RWPE2 (cell line): ENCODE measurements at regions not wholly inside any gene's neighbourhood (a gene's known extent, or its start where the extent isn't known, plus 50 kb on each side); places are given as distances from the start of the nearest gene placed in this dataset.

ENCODE experiments used
- ATAC-seq: fragments of 200-7000 bp; cut with Tn5 transposase; 3 replicates; pipeline ENCODE4 v1.9.1; 2021; ENCODE audit warnings: low read depth
- DNase-seq: peaks from one replicate; pipeline ENCODE4 v3.0.0-alpha.2; 2020; ENCODE audit warnings: low spot score
- H3K27ac ChIP-seq: fragments of 450-650 bp; 2 replicates; pipeline ENCODE4 v1.5.1; 2017; ENCODE audit warnings: mild to moderate bottlenecking; ENCODE audit not compliant: poor library complexity, severe bottlenecking
- H3K27me3 ChIP-seq: fragments of 250-450 bp; sonication (Bioruptor Pico); 2 replicates; pipeline ENCODE4 v1.5.1; 2021; ENCODE audit warnings: mild to moderate bottlenecking, moderate library complexity; ENCODE audit not compliant: insufficient read depth, poor library complexity, severe bottlenecking
- H3K36me3 ChIP-seq: fragments of 250-450 bp; sonication (Bioruptor Pico); 2 replicates; pipeline ENCODE4 v1.5.1; 2020; ENCODE audit warnings: low read depth, mild to moderate bottlenecking, moderate library complexity
- H3K4me1 ChIP-seq: fragments of 250-450 bp; sonication (Bioruptor Pico); 2 replicates; pipeline ENCODE4 v1.5.1; 2021; ENCODE audit warnings: mild to moderate bottlenecking, moderate library complexity; ENCODE audit not compliant: insufficient read depth, poor library complexity, severe bottlenecking
- H3K4me3 ChIP-seq: fragments of 250-450 bp; sonication (Bioruptor Pico); 2 replicates; pipeline ENCODE4 v1.5.1; 2021; ENCODE audit warnings: mild to moderate bottlenecking, moderate library complexity; ENCODE audit not compliant: severe bottlenecking
- H3K9me3 ChIP-seq: fragments of 250-450 bp; sonication (Bioruptor Pico); 2 replicates; pipeline ENCODE4 v1.5.1; 2021; ENCODE audit warnings: mild to moderate bottlenecking, moderate library complexity; ENCODE audit not compliant: severe bottlenecking
- CTCF ChIP-seq: fragments of 450-650 bp; IDR thresholded peaks from one replicate; pipeline ENCODE4 v1.5.1; 2017; ENCODE audit warnings: mild to moderate bottlenecking, moderate library complexity; ENCODE audit not compliant: poor library complexity, severe bottlenecking

- ATAC-seq (peak; percentile 99), DNase-seq (no peak)
- Histone ChIP-seq H3K27ac (no peak overlapping the region), H3K4me1 (no peaks in the 10 kb centered on the region), H3K4me3 (no peak overlapping the region), H3K27me3 (no peaks in the 10 kb centered on the region), H3K9me3 (no peaks in the 10 kb centered on the region), H3K36me3 (no peaks in the 10 kb centered on the region)
- TF ChIP-seq CTCF, result no peak
Observed at GRCh38 chr10:58107506-58107905, 160.2 kb downstream of the IPMK start.

GRCh38 chr10:58106211-58107035 is 161.3 kb downstream of the IPMK start:
- Histone ChIP-seq H3K27me3 (no peaks in the 10 kb centered on the region), H3K4me1 (no peaks in the 10 kb centered on the region), H3K4me3 (no peak overlapping the region), H3K36me3 (no peaks in the 10 kb centered on the region), H3K9me3 (no peaks in the 10 kb centered on the region), H3K27ac (no peak overlapping the region)
- ATAC-seq, result no peak
- no peak for DNase-seq
- no peak for TF ChIP-seq CTCF

- H3K4me1 ChIP-seq, result no peaks in the 10 kb centered on the region
- no peaks in the 10 kb centered on the region for H3K27me3 ChIP-seq
- no peaks in the 10 kb centered on the region for H3K36me3 ChIP-seq
- TF ChIP-seq CTCF, result no peak
- no peak overlapping the region for H3K27ac ChIP-seq
- no peak overlapping the region for H3K4me3 ChIP-seq
- DNase-seq (no peak), ATAC-seq (no peak)
- H3K9me3 ChIP-seq, result no peaks in the 10 kb centered on the region
Observed at GRCh38 chr10:58104351-58104751, 163.3 kb downstream of the IPMK start.

- Histone ChIP-seq H3K9me3 (no peaks in the 10 kb centered on the region), H3K4me1 (no peaks in the 10 kb centered on the region), H3K36me3 (no peaks in the 10 kb centered on the region), H3K4me3 (no peak overlapping the region), H3K27me3 (no peaks in the 10 kb centered on the region), H3K27ac (no peak overlapping the region)
- no peak for TF ChIP-seq CTCF
- ATAC-seq, result no peak
- no peak for DNase-seq
Observed at GRCh38 chr10:58102897-58103296, 164.8 kb downstream of the IPMK start.

GRCh38 chr10:58101682-58102081 is 166.0 kb downstream of the IPMK start:
- H3K4me1 ChIP-seq, result no peaks in the 10 kb centered on the region
- H3K27me3 ChIP-seq, result no peaks in the 10 kb centered on the region
- no peak overlapping the region for H3K4me3 ChIP-seq
- H3K9me3 ChIP-seq, result no peaks in the 10 kb centered on the region
- ATAC-seq (no peak), DNase-seq (no peak)
- no peak for TF ChIP-seq CTCF
- no peak overlapping the region for H3K27ac ChIP-seq
- H3K36me3 ChIP-seq, result no peaks in the 10 kb centered on the region
